ENCODE measurements at regions not wholly inside any gene's neighbourhood (a gene's known extent, or its start where the extent isn't known, plus 50 kb on each side); places are given as distances from the start of the nearest gene placed in this dataset.

- H3K27me3 Mint-ChIP-seq, result no peaks in the 10 kb centered on the region
Observed at GRCh38 chr9:129276486-129277230, 98.6 kb upstream of the IER5L start.

GRCh38 chr9:129275626-129276247, 97.7 kb upstream of the IER5L start:
- no peaks in the 10 kb centered on the region for H3K36me3 Mint-ChIP-seq
- no peak overlapping the region for H3K27ac Mint-ChIP-seq
- H3K4me1 Mint-ChIP-seq (ENCODE audit: low read depth), result peaks cover 14% of the 10 kb centered on the region
- H3K27me3 Mint-ChIP-seq, result no peaks in the 10 kb centered on the region
- no peaks in the 10 kb centered on the region for H3K9me3 Mint-ChIP-seq (ENCODE audit: low read depth)
- H3K4me3 Mint-ChIP-seq, result no peak overlapping the region

More at GRCh38 chr9:129276486-129277230, 98.6 kb upstream of the IER5L start:
- H3K9me3 Mint-ChIP-seq (ENCODE audit: low read depth), result no peaks in the 10 kb centered on the region
- H3K4me3 Mint-ChIP-seq, result no peak overlapping the region
- no peak overlapping the region for H3K27ac Mint-ChIP-seq
- no peaks in the 10 kb centered on the region for H3K36me3 Mint-ChIP-seq
- peaks cover 5% of the 10 kb centered on the region for H3K4me1 Mint-ChIP-seq (ENCODE audit: low read depth)

- Mint-ChIP-seq H3K27me3 (no peaks in the 10 kb centered on the region), H3K36me3 (no peaks in the 10 kb centered on the region), H3K4me1 (ENCODE audit: low read depth) (peaks cover 22% of the 10 kb centered on the region), H3K4me3 (no peak overlapping the region), H3K27ac (no peak overlapping the region), H3K9me3 (ENCODE audit: low read depth) (no peaks in the 10 kb centered on the region)
Observed at GRCh38 chr9:129273941-129274684, 96.1 kb upstream of the IER5L start.

DNA sequence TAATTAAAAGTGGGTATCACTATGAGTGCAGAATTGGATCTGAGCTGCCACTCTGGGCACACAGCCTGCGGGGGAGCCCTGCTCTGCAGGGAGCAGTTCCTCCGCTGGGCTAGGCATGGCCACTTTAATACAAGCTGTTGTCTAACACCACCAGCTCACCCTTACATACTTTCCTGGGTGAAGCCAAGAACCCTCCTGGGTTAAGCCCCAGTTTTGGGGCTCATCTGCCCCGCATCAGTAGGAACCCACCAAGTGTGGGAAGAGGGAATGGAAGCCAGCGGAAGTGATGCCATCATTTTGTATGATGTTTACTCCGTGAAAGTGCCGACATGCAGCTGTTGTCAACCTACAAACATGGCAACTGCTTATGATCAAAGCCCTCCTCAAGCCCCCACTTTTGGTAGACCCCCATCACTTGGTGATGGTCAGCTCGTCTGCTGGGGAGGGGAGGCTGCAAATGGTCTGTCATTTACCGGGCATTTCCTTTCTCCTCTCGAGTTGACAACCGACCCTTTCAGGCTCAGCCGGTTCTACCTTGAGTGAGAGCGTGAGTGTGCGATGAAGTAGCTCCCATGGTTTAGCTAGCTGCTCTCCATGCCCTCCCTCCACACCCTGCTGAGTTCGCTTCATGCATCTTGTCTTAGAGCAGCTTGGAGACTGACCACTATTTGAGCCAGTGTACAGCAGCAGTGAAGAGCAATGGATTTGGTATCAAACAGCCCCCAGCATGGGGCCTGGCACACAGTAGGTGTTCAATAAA, 95.3 kb upstream of the IER5L start:
- no peak overlapping the region for H3K27ac Mint-ChIP-seq
- no peaks in the 10 kb centered on the region for H3K9me3 Mint-ChIP-seq (ENCODE audit: low read depth)
- no peaks in the 10 kb centered on the region for H3K27me3 Mint-ChIP-seq
- H3K4me1 Mint-ChIP-seq (ENCODE audit: low read depth), result peaks cover 22% of the 10 kb centered on the region
- H3K36me3 Mint-ChIP-seq, result no peaks in the 10 kb centered on the region
- H3K4me3 Mint-ChIP-seq, result no peak overlapping the region

DNA sequence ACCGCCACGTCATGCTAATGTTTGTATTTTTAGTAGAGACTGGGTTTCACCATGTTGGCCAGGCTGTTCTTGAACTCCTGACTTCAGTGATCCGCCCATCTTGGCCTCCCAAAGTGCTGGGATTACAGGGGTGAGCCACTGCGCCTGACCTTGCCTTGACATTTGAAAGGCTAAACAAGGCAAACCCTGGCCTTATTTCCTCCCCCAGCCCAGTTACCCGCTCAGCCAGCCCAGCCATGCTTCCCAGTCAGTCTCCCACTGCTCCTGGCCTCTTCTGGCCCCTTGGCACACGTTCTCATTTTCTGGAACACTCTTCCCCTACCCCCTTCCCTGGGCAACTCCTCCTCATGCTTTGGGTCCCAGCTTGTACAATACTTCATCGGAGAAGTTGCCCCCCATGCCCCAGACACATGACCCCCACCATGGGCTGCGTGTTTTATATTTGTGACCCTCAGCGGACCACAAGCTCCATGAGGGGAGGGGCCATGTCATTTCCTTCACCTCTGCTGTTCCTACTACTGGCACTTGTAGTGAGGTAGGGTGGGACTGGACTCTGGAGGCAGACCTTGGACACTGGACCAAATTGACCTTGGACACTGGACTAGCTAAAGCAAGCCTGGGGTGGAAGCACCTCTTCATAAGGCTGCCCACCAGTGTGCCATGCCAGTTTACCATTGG, 94.4 kb upstream of the IER5L start:
- peaks cover 22% of the 10 kb centered on the region for H3K4me1 Mint-ChIP-seq (ENCODE audit: low read depth)
- no peak overlapping the region for H3K4me3 Mint-ChIP-seq
- no peaks in the 10 kb centered on the region for H3K27me3 Mint-ChIP-seq
- H3K36me3 Mint-ChIP-seq, result no peaks in the 10 kb centered on the region
- no peak overlapping the region for H3K27ac Mint-ChIP-seq
- H3K9me3 Mint-ChIP-seq (ENCODE audit: low read depth), result no peaks in the 10 kb centered on the region

DNA sequence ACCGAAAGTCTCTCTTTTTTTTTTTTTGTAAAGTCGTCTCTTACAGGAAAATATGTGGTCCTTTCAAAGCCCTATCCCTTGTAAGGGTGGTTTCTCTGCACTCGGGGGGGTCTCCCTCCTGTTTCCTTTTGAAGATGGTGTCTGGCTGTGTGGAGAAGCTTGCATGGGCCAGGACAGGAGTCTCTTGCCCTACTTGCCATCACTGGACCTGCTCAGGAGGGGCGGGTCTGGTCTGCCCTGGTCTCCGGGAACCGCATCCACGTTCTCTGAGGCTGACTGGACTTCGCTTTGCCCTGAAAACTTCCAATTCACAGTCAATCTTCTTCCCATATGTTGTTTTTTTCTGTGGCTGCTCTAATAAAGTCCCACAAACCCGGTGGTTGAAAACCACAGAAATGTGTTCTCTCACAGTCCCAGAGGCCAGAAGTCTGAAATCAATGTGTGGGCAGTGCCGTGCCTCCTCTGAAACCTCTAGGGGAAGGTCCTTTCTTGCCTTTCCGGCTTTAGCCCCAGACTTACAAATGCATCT, 92.9 kb upstream of the IER5L start:
- Mint-ChIP-seq H3K4me3 (peak overlapping the region; percentile 64), H3K4me1 (ENCODE audit: low read depth) (peaks cover 22% of the 10 kb centered on the region), H3K27ac (peak overlapping the region; percentile 46), H3K36me3 (no peaks in the 10 kb centered on the region), H3K9me3 (ENCODE audit: low read depth) (no peaks in the 10 kb centered on the region), H3K27me3 (no peaks in the 10 kb centered on the region)

GRCh38 chr9:129270205-129270604, 92.1 kb upstream of the IER5L start:
- Mint-ChIP-seq H3K27me3 (no peaks in the 10 kb centered on the region), H3K4me3 (peak overlapping the region; percentile 64), H3K27ac (peak overlapping the region; percentile 16), H3K36me3 (no peaks in the 10 kb centered on the region), H3K9me3 (ENCODE audit: low read depth) (no peaks in the 10 kb centered on the region), H3K4me1 (ENCODE audit: low read depth) (peaks cover 22% of the 10 kb centered on the region)

DNA sequence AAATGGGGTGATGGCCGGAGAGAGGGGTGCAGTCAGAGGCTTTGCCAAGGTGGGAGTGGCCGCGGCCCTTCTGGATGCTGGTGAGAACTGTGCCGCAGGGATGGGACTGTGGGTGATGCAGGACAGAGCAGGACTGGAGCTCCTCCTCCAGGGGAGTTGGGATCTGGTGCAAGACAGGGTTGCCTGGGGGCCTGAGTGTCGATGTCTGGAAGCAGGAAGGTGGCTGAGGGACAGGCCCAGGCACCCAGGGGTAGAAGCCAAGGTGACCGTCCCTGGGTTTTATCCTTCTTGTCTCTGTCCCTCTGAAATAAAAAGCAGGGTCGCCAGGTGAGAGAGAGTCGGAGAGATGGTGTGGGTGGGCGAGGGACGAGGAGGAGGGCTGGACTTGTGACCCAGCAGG, 89.1 kb upstream of the IER5L start:
- H3K9me3 Mint-ChIP-seq (ENCODE audit: low read depth), result no peaks in the 10 kb centered on the region
- no peak overlapping the region for H3K4me3 Mint-ChIP-seq
- H3K36me3 Mint-ChIP-seq, result no peaks in the 10 kb centered on the region
- peak overlapping the region; percentile 50 for H3K27ac Mint-ChIP-seq
- H3K4me1 Mint-ChIP-seq (ENCODE audit: low read depth), result peaks cover 22% of the 10 kb centered on the region
- no peaks in the 10 kb centered on the region for H3K27me3 Mint-ChIP-seq

GRCh38 chr9:129266536-129266935, 88.5 kb upstream of the IER5L start:
- H3K27me3 Mint-ChIP-seq, result no peaks in the 10 kb centered on the region
- H3K27ac Mint-ChIP-seq, result peak overlapping the region; percentile 16
- no peaks in the 10 kb centered on the region for H3K9me3 Mint-ChIP-seq (ENCODE audit: low read depth)
- H3K4me3 Mint-ChIP-seq, result no peak overlapping the region
- peaks cover 19% of the 10 kb centered on the region for H3K4me1 Mint-ChIP-seq (ENCODE audit: low read depth)
- no peaks in the 10 kb centered on the region for H3K36me3 Mint-ChIP-seq

GRCh38 chr9:129264388-129264787, 86.3 kb upstream of the IER5L start:
- Mint-ChIP-seq H3K4me3 (no peak overlapping the region), H3K9me3 (ENCODE audit: low read depth) (no peaks in the 10 kb centered on the region), H3K27ac (no peak overlapping the region), H3K36me3 (no peaks in the 10 kb centered on the region), H3K4me1 (ENCODE audit: low read depth) (peaks cover 19% of the 10 kb centered on the region), H3K27me3 (no peaks in the 10 kb centered on the region)

DNA sequence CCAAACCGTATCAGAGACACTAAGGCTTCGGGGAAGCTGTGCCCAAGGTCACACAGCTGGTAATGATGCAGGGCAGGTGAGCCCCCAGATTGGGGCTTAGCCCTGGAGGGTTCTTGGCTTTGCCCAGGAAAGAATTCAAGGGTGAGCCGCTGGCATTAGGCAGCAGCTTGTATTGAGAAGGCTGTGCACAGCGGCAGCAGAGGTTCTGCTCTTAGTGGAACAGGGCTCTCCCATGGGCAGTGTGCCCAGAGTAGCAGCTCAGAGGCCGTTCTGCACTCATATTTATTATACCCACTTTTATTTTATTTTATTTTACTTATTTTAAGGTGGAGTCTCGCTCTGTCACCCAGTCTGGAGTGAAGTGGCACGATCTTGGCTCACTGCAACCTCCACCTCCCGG, 85.8 kb upstream of the IER5L start:
- Mint-ChIP-seq H3K27me3 (no peaks in the 10 kb centered on the region), H3K4me3 (no peak overlapping the region), H3K27ac (no peak overlapping the region), H3K36me3 (no peaks in the 10 kb centered on the region), H3K9me3 (ENCODE audit: low read depth) (no peaks in the 10 kb centered on the region), H3K4me1 (ENCODE audit: low read depth) (peaks cover 24% of the 10 kb centered on the region)

- H3K27ac Mint-ChIP-seq, result no peak overlapping the region
- H3K27me3 Mint-ChIP-seq, result no peaks in the 10 kb centered on the region
- H3K4me3 Mint-ChIP-seq, result no peak overlapping the region
- H3K4me1 Mint-ChIP-seq (ENCODE audit: low read depth), result peaks cover 28% of the 10 kb centered on the region
- H3K36me3 Mint-ChIP-seq, result no peaks in the 10 kb centered on the region
- no peaks in the 10 kb centered on the region for H3K9me3 Mint-ChIP-seq (ENCODE audit: low read depth)
Observed at GRCh38 chr9:129262261-129262660, 84.2 kb upstream of the IER5L start.

- Mint-ChIP-seq H3K9me3 (ENCODE audit: low read depth) (no peaks in the 10 kb centered on the region), H3K27ac (peak overlapping the region; percentile 35)
Observed at GRCh38 chr9:129259375-129259774, 81.3 kb upstream of the IER5L start.

DNA sequence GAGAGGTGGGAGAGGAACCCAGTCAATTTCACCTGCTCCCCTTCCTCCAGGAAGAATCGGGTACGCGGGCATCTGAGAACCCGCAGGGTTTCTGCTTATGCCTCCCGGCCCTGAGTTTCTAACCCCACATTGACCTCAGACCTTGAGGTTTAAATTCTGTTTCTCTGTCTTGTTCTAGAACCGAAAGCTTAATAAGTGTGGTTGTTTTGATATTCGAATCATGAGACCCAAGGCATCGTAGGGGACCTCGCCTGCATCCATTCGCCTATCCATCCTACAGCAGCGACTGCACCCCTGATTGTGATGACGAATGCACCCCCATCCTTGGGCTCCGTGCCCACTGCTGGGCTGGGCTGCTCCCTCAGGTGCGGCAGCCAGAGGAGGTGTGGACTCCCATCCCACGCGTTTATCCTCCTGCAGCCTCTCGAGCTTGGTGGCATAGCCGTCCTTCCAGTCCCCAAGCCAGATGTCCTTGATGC, 80.8 kb upstream of the IER5L start:
- Mint-ChIP-seq H3K27me3 (no peaks in the 10 kb centered on the region), H3K36me3 (no peaks in the 10 kb centered on the region), H3K27ac (peak overlapping the region; percentile 35), H3K4me3 (peak overlapping the region; percentile 78), H3K4me1 (ENCODE audit: low read depth) (peaks cover 31% of the 10 kb centered on the region), H3K9me3 (ENCODE audit: low read depth) (no peaks in the 10 kb centered on the region)

More at GRCh38 chr9:129259375-129259774, 81.3 kb upstream of the IER5L start:
- Mint-ChIP-seq H3K36me3 (no peaks in the 10 kb centered on the region), H3K4me1 (ENCODE audit: low read depth) (peaks cover 31% of the 10 kb centered on the region), H3K27me3 (no peaks in the 10 kb centered on the region), H3K4me3 (peak overlapping the region; percentile 78)

All from activated naive CD8-positive, alpha-beta T cell (primary cell).